WI38 (cell line): ENCODE measurements at regions not wholly inside any gene's neighbourhood (a gene's known extent, or its start where the extent isn't known, plus 50 kb on each side); places are given as distances from the start of the nearest gene placed in this dataset.
"Not testable (repeated sequence)": the region's sequence is repeated elsewhere in the genome, so short reads cannot be mapped to it uniquely, and the experiment has no call there.

Source experiments
- H3K4me3 ChIP-seq: 2 replicates; pipeline ENCODE4 v1.5.1; 2011; ENCODE audit warnings: low read depth, mild to moderate bottlenecking, control low read depth, low read length
- CTCF ChIP-seq: IDR thresholded peaks from 2 replicates; pipeline ENCODE4 v1.5.1; 2012; ENCODE audit warnings: low read depth, mild to moderate bottlenecking, control low read depth, low read length

GRCh38 chr2:150811259-150811855 lies 323.9 kb upstream of the RND3 start:
- TF ChIP-seq CTCF, result no peak
- H3K4me3 ChIP-seq, result no peak overlapping the region

GRCh38 chr2:150809103-150809502 lies 321.6 kb upstream of the RND3 start:
- no peak for TF ChIP-seq CTCF
- no peak overlapping the region for H3K4me3 ChIP-seq

GRCh38 chr2:150806336-150806735 lies 318.9 kb upstream of the RND3 start:
- H3K4me3 ChIP-seq, result no peak overlapping the region
- TF ChIP-seq CTCF, result no peak

- H3K4me3 ChIP-seq, result no peak overlapping the region
- no peak for TF ChIP-seq CTCF
These were observed 316.4 kb upstream of the RND3 start for GRCh38 chr2:150803689-150804398.

- H3K4me3 ChIP-seq, result no peak overlapping the region
- no peak for TF ChIP-seq CTCF
These were observed 315.2 kb upstream of the RND3 start for GRCh38 chr2:150802635-150803034.

- not testable (repeated sequence) for H3K4me3 ChIP-seq
These were observed 308.8 kb upstream of the RND3 start for GRCh38 chr2:150796236-150796635.

- TF ChIP-seq CTCF, result no peak
- no peak overlapping the region for H3K4me3 ChIP-seq
These were observed 305.4 kb upstream of the RND3 start for GRCh38 chr2:150792780-150793300.
